HepG2 (cell line): ENCODE measurements at regions not wholly inside any gene's neighbourhood (a gene's known extent, or its start where the extent isn't known, plus 50 kb on each side); places are given as distances from the start of the nearest gene placed in this dataset.

Experiments used
- CEBPB ChIP-seq: IDR thresholded peaks from 2 replicates; pipeline ENCODE4 v1.6.1; 2011; ENCODE audit warnings: low read depth, low read length, improper control_type of control experiment, borderline replicate concordance
- EP300 ChIP-seq, 3 experiments: sonication (generic) in 1 of 3; formaldehyde crosslinking in 1 of 3; IDR thresholded peaks; 2 replicates each; pipeline versions ENCODE4 v1.5.1 to v1.6.1; 2011 to 2020; ENCODE audit warnings: low read depth in 2 of 3, low read length in 2 of 3, borderline replicate concordance in 1 of 3, improper control_type of control experiment in 1 of 3, mild to moderate bottlenecking in 1 of 3, missing genetic modification reagents in 1 of 3, moderate library complexity in 1 of 3
- GTF2F1 ChIP-seq: fragments of 150-350 bp; IDR thresholded peaks from 2 replicates; pipeline ENCODE4 v1.6.1; 2014; ENCODE audit warnings: low read length
- MAZ ChIP-seq, 2 experiments: sonication (generic) in 1 of 2; formaldehyde crosslinking in 1 of 2; IDR thresholded peaks; 2 replicates each; pipeline versions ENCODE4 v1.5.0 to v1.6.1; 2012 to 2020; ENCODE audit warnings: low read depth in 2 of 2, mild to moderate bottlenecking in 2 of 2, borderline replicate concordance in 1 of 2, improper control_type of control experiment in 1 of 2, low read length in 1 of 2, missing genetic modification reagents in 1 of 2, moderate library complexity in 1 of 2
- MYC ChIP-seq: sonication (generic); formaldehyde crosslinking; IDR thresholded peaks from 2 replicates; pipeline ENCODE4 v1.9.0; 2021; ENCODE audit warnings: missing genetic modification reagents, borderline replicate concordance
- NR1H2 ChIP-seq: sonication (generic); formaldehyde crosslinking; IDR thresholded peaks from 2 replicates; pipeline ENCODE4 v1.8.1; 2022; ENCODE audit warnings: low read depth, missing genetic modification reagents, borderline replicate concordance
- ZKSCAN8 ChIP-seq: IDR thresholded peaks from 2 replicates; pipeline ENCODE4 v1.6.1; 2016; ENCODE audit warnings: borderline replicate concordance, missing genetic modification reagents, missing compliant biosample characterization
- ZNF512 ChIP-seq: sonication (generic); formaldehyde crosslinking; IDR thresholded peaks from 2 replicates; pipeline ENCODE4 v1.4.0; 2020; ENCODE audit warnings: mild to moderate bottlenecking, missing genetic modification reagents
- ZNF607 ChIP-seq: sonication (generic); formaldehyde crosslinking; IDR thresholded peaks from 2 replicates; pipeline ENCODE4 v1.5.1; 2020; ENCODE audit warnings: missing genetic modification reagents, mild to moderate bottlenecking, borderline replicate concordance
- ZNF619 ChIP-seq: sonication (generic); formaldehyde crosslinking; IDR thresholded peaks from 2 replicates; pipeline ENCODE4 v1.4.0; 2020; ENCODE audit warnings: mild to moderate bottlenecking, missing genetic modification reagents
- ZNF644 ChIP-seq: IDR thresholded peaks from 2 replicates; pipeline ENCODE4 v1.6.1; 2016; ENCODE audit warnings: low read depth
- ZNF749 ChIP-seq: sonication (generic); formaldehyde crosslinking; IDR thresholded peaks from 2 replicates; pipeline ENCODE4 v1.8.0; 2022; ENCODE audit warnings: mild to moderate bottlenecking, missing genetic modification reagents, moderate library complexity, borderline replicate concordance
- ZNF788 ChIP-seq: sonication (generic); formaldehyde crosslinking; IDR thresholded peaks from 2 replicates; pipeline ENCODE4 v1.5.0; 2020; ENCODE audit warnings: mild to moderate bottlenecking, missing genetic modification reagents, borderline replicate concordance

GRCh38 chr6:156659822-156660198, 117.4 kb upstream of the ARID1B start:
- TF ChIP-seq CEBPB (no peak), GTF2F1 (no peak), ZNF644 (no peak), MAZ (IDR thresholded peaks at IDR 0.05; ENCODE audit: borderline replicate concordance, low read depth, low read length) (no peak), MAZ (CRISPR knock-in tag; IDR thresholded peaks at IDR 0.05; ENCODE audit: low read depth) (no peak), ZNF619 (CRISPR knock-in tag) (no peak), ZNF749 (CRISPR knock-in tag) (no peak), ZNF607 (no peak), ZNF788 (CRISPR knock-in tag) (no peak), NR1H2 (CRISPR knock-in tag) (no peak), MYC (no peak), ZNF512 (CRISPR knock-in tag) (no peak), EP300 (IDR thresholded peaks at IDR 0.05; ENCODE audit: low read depth in 2 of 2, low read length in 2 of 2) (no peak), EP300 (CRISPR knock-in tag; IDR thresholded peaks at IDR 0.05; ENCODE audit: borderline replicate concordance) (no peak), ZKSCAN8 (CRISPR knock-in tag) (no peak)
